H1 (cell line): ENCODE measurements at regions not wholly inside any gene's neighbourhood (a gene's known extent, or its start where the extent isn't known, plus 50 kb on each side); places are given as distances from the start of the nearest gene placed in this dataset.

Experiments
- CTCF ChIA-PET: fragments of 300-600 bp; sonication (Branson Sonifier 250); formaldehyde crosslinking; loops from one replicate; lab custom pipeline; 2021; ENCODE audit not compliant: partially characterized antibody; lab: Charles Lee
- POLR2A ChIA-PET: fragments of 300-600 bp; sonication (Branson Sonifier 250); formaldehyde crosslinking; loops from one replicate; lab custom pipeline; 2021; ENCODE audit warnings: inconsistent platforms; ENCODE audit not compliant: partially characterized antibody; lab: Charles Lee
- DNase-seq, 2 experiments: peaks; one replicate each; pipeline versions ENCODE4 v3.0.0 to v3.0.0-alpha.2; 2010 to 2022; ENCODE audit warnings: low spot score in 2 of 2, low read depth in 1 of 2, mixed read lengths in 1 of 2
- FAIRE-seq: peaks from 2 replicates; lab custom pipeline; 2011; peaks lifted over from hg19 to GRCh38; lab: Jason Lieb, UNC
- H2AFZ ChIP-seq: 2 replicates; pipeline ENCODE4 v1.8.1; 2012; ENCODE audit warnings: low read length, inconsistent platforms
- H2AK5ac ChIP-seq: 2 replicates; pipeline ENCODE4 v1.6.1; 2013; ENCODE audit warnings: low read depth, low read length
- H2BK120ac ChIP-seq: replicated peaks from 2 replicates; pipeline ENCODE3; 2013; ENCODE audit warnings: low read depth, low read length, inconsistent platforms
- H2BK12ac ChIP-seq: 2 replicates; pipeline ENCODE4 v1.6.1; 2013; ENCODE audit warnings: low read depth, low read length
- H2BK15ac ChIP-seq: 2 replicates; pipeline ENCODE4 v1.6.1; 2013; ENCODE audit warnings: low read length
- H2BK20ac ChIP-seq: 2 replicates; pipeline ENCODE4 v1.6.1; 2013; ENCODE audit warnings: low read length
- H2BK5ac ChIP-seq: 2 replicates; pipeline ENCODE4 v1.6.1; 2013; ENCODE audit warnings: low read depth, low read length
- H3K14ac ChIP-seq: 2 replicates; pipeline ENCODE4 v1.6.1; 2013; ENCODE audit warnings: inconsistent platforms; ENCODE audit not compliant: insufficient read length
- H3K18ac ChIP-seq: 2 replicates; pipeline ENCODE4 v1.6.1; 2013; ENCODE audit warnings: low read length; ENCODE audit errors: extremely low read depth
- H3K23ac ChIP-seq: 2 replicates; pipeline ENCODE4 v1.6.1; 2013; ENCODE audit warnings: inconsistent platforms; ENCODE audit not compliant: insufficient read length
- H3K23me2 ChIP-seq: 2 replicates; pipeline ENCODE4 v1.6.1; 2013; ENCODE audit warnings: low read depth, low read length
- H3K27ac ChIP-seq: 2 replicates; pipeline ENCODE4 v1.6.1; 2011; ENCODE audit warnings: low read depth, low read length, inconsistent platforms
- H3K27me3 ChIP-seq, 4 experiments: replicated peaks in 1 of 4; 1 replicate in 1 of 4; 2 replicates in 3 of 4; pipeline versions ENCODE4 v1.6.1 to v1.8.1; 2011 to 2013; ENCODE audit warnings: low read length in 3 of 4, mild to moderate bottlenecking in 3 of 4, inconsistent platforms in 2 of 4, mixed read lengths in 2 of 4, moderate library complexity in 1 of 4; ENCODE audit not compliant: control insufficient read depth in 3 of 4, insufficient read depth in 3 of 4; ENCODE audit errors: extremely low read depth in 1 of 4
- H3K36me3 ChIP-seq, 4 experiments: 2 replicates each; pipeline versions ENCODE4 v1.6.1 to v1.8.1; 2011 to 2013; ENCODE audit warnings: mild to moderate bottlenecking in 4 of 4, low read length in 3 of 4, moderate library complexity in 2 of 4, control low read depth in 1 of 4, inconsistent platforms in 1 of 4; ENCODE audit not compliant: insufficient read depth in 4 of 4, control insufficient read depth in 2 of 4
- H3K4ac ChIP-seq: replicated peaks from 2 replicates; pipeline ENCODE3; 2013; ENCODE audit warnings: low read length, low read depth, mixed read lengths, inconsistent platforms; ENCODE audit not compliant: insufficient read length
- H3K4me1 ChIP-seq, 4 experiments: replicated peaks in 1 of 4; 1 replicate in 1 of 4; 2 replicates in 3 of 4; pipeline versions ENCODE4 v1.6.1 to v1.8.1; 2011 to 2013; ENCODE audit warnings: low read length in 3 of 4, inconsistent platforms in 2 of 4, mixed read lengths in 1 of 4; ENCODE audit not compliant: insufficient read depth in 4 of 4, control insufficient read depth in 3 of 4
- H3K4me2 ChIP-seq, 2 experiments: 2 replicates each; pipeline versions ENCODE4 v1.6.1 to v1.8.1; 2011 to 2013; ENCODE audit warnings: low read depth in 2 of 2, low read length in 2 of 2, control low read depth in 1 of 2, inconsistent platforms in 1 of 2, mild to moderate bottlenecking in 1 of 2; ENCODE audit not compliant: insufficient read depth in 1 of 2
- H3K4me3 ChIP-seq, 4 experiments: fragments of 200-600, 300-600 bp in 1 of 4; sonication (generic), shearing (Covaris generic), sonication (Bioruptor Twin) in 1 of 4; 2 replicates each; pipeline versions ENCODE4 v1.5.1 to v1.8.1; 2011 to 2016; ENCODE audit warnings: low read length in 4 of 4, low read depth in 3 of 4, control low read depth in 2 of 4, inconsistent platforms in 2 of 4, mild to moderate bottlenecking in 2 of 4, mixed read lengths in 1 of 4, moderate library complexity in 1 of 4; ENCODE audit not compliant: insufficient read depth in 2 of 4; ENCODE audit errors: extremely low read depth in 1 of 4
- H3K56ac ChIP-seq: replicated peaks from 2 replicates; pipeline ENCODE3; 2013; ENCODE audit warnings: low read depth, mild to moderate bottlenecking, mixed read lengths, low read length, inconsistent platforms; ENCODE audit not compliant: insufficient read length
- H3K79me1 ChIP-seq: 2 replicates; pipeline ENCODE4 v1.6.1; 2013; ENCODE audit warnings: low read depth, low read length, control low read depth
- H3K79me2 ChIP-seq, 2 experiments: 2 replicates each; pipeline versions ENCODE4 v1.6.1 to v1.8.1; 2012 to 2013; ENCODE audit warnings: low read length in 2 of 2, mild to moderate bottlenecking in 2 of 2, inconsistent platforms in 1 of 2; ENCODE audit not compliant: insufficient read depth in 2 of 2, control insufficient read depth in 1 of 2
- H3K9ac ChIP-seq, 4 experiments: replicated peaks in 1 of 4; 1 replicate in 1 of 4; 2 replicates in 3 of 4; pipeline versions ENCODE4 v1.6.1 to v1.8.1; 2011 to 2013; ENCODE audit warnings: low read depth in 3 of 4, low read length in 3 of 4, control low read depth in 2 of 4, mild to moderate bottlenecking in 2 of 4, moderate library complexity in 2 of 4, inconsistent platforms in 1 of 4; ENCODE audit errors: extremely low read depth in 1 of 4
- H3K9me3 ChIP-seq, 2 experiments: 2 replicates each; pipeline versions ENCODE4 v1.6.1 to v1.8.1; 2012 to 2013; ENCODE audit warnings: mild to moderate bottlenecking in 2 of 2, moderate library complexity in 2 of 2, control low read depth in 1 of 2, inconsistent platforms in 1 of 2, low read depth in 1 of 2, low read length in 1 of 2, mixed read lengths in 1 of 2; ENCODE audit not compliant: insufficient read depth in 2 of 2
- H4K20me1 ChIP-seq, 2 experiments: replicated peaks in 1 of 2; 2 replicates each; pipeline versions ENCODE3 to v1.8.1; 2011 to 2013; ENCODE audit warnings: inconsistent platforms in 2 of 2, low read length in 2 of 2, mild to moderate bottlenecking in 1 of 2; ENCODE audit not compliant: insufficient read depth in 2 of 2, control insufficient read depth in 1 of 2
- H4K5ac ChIP-seq: 2 replicates; pipeline ENCODE4 v1.6.1; 2013; ENCODE audit warnings: low read length, low read depth, mixed read lengths, inconsistent platforms; ENCODE audit not compliant: insufficient read length
- H4K8ac ChIP-seq: 2 replicates; pipeline ENCODE4 v1.8.0; 2013; ENCODE audit warnings: mild to moderate bottlenecking, moderate library complexity, low read length, inconsistent platforms; ENCODE audit not compliant: insufficient read depth; ENCODE audit errors: extremely low read depth
- H4K91ac ChIP-seq: replicated peaks from 2 replicates; pipeline ENCODE3; 2013; ENCODE audit warnings: low read length, mixed read lengths, inconsistent platforms; ENCODE audit not compliant: insufficient read length
- CEBPB ChIP-seq: IDR thresholded peaks from 2 replicates; pipeline ENCODE4 v1.6.1; 2012; ENCODE audit warnings: low read depth, low read length
- EZH2 ChIP-seq: fragments of 200-600 bp; sonication (generic); IDR thresholded peaks from 2 replicates; pipeline ENCODE4 v1.7.1; 2012; ENCODE audit warnings: low read depth, mild to moderate bottlenecking, moderate library complexity, low read length, inconsistent platforms; ENCODE audit not compliant: severe bottlenecking
- SIN3A ChIP-seq, 2 experiments: IDR thresholded peaks in 1 of 2; conservative IDR thresholded peaks in 1 of 2; 2 replicates each; pipeline ENCODE4 v1.6.1; 2011 to 2012; ENCODE audit warnings: low read length in 2 of 2, improper control_type of control experiment in 1 of 2, low read depth in 1 of 2, mild to moderate bottlenecking in 1 of 2
- TBP ChIP-seq: IDR thresholded peaks from 2 replicates; pipeline ENCODE4 v1.6.1; 2011; ENCODE audit warnings: low read depth, low read length, improper control_type of control experiment
- WGBS, 2 experiments: shearing (Covaris generic) in 1 of 2; methylation state at CpG; one replicate each; pipeline versions ENCODE4 v1.1.6 to v1.1.7; 2013 to 2015; ENCODE audit warnings: low lambda C conversion rate in 2 of 2, mixed read lengths in 2 of 2, inconsistent platforms in 1 of 2, low coverage in 1 of 2, missing lambda C conversion rate in 1 of 2; ENCODE audit not compliant: insufficient replicate concordance in 2 of 2, insufficient coverage in 1 of 2, insufficient read length in 1 of 2; ENCODE audit errors: extremely low coverage in 1 of 2, missing lambda C conversion rate in 1 of 2; 5-methylcytosine and 5-hydroxymethylcytosine counted together
- TF ChIP-seq, protein P1 (sequence below): IDR thresholded peaks from 2 replicates; pipeline ENCODE4 v1.6.1; 2011; ENCODE audit warnings: low read length, improper control_type of control experiment

DNA sequence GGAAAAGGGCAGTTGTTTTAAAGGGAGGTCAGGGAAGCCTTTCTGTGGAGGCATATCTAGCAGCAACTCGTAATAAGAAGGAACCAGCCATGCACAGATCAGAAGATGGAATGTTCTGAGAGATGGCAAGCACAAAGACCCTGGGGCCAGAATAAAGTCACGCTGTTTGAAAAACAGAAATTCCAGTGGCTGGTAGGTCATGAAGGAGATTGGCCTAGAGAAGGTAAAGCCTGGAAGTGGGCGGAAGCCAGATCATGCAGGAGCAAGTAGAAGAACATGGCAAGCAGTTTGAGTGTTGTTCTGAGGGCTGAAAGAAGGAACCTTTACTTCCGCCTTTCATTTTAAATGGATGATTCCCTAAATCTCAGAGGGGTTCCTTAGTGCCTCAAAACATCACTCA is 208.1 kb upstream of the PPP2R3A start:
- Histone ChIP-seq H3K23me2 (no peaks in the 10 kb centered on the region), H4K91ac (no peak overlapping the region), H3K4me2 (no peak overlapping the region), H2BK12ac (no peak overlapping the region), H4K8ac (no peak overlapping the region), H2BK120ac (no peak overlapping the region), H2BK5ac (no peak overlapping the region), H3K14ac (no peak overlapping the region), H3K4me1 (no peaks in the 10 kb centered on the region), H3K79me1 (no peaks in the 10 kb centered on the region), H2BK20ac (no peak overlapping the region), H3K4ac (no peak overlapping the region), H2AK5ac (no peak overlapping the region), H3K56ac (no peak overlapping the region), H3K23ac (no peak overlapping the region), H3K27ac (no peak overlapping the region), H2AFZ (0 out of 2 replicates have a peak overlapping the region, but pooled peaks have one; percentile 14), H4K5ac (no peak overlapping the region), H3K9me3 (no peaks in the 10 kb centered on the region), H2BK15ac (no peak overlapping the region), H3K9ac (no peak overlapping the region), H3K4me3 (no peak overlapping the region), H4K20me1 (no peaks in the 10 kb centered on the region), H3K36me3 (no peaks in the 10 kb centered on the region), H3K27me3 (no peaks in the 10 kb centered on the region), H3K79me2 (no peaks in the 10 kb centered on the region), H3K18ac (no peak overlapping the region)
- ChIA-PET CTCF (no interaction called here), POLR2A (no interaction called here)
- DNase-seq (no peak), FAIRE-seq (no peak)
- 77% methylated on average over 4 of the region's 4 CpGs; no CpG with 5 or more reads in 1 of the 2 experiments for WGBS, 2 experiments
- no peak for TF ChIP-seq TBP
- TF ChIP-seq CEBPB = no peak
- TF ChIP-seq, protein P1, sequence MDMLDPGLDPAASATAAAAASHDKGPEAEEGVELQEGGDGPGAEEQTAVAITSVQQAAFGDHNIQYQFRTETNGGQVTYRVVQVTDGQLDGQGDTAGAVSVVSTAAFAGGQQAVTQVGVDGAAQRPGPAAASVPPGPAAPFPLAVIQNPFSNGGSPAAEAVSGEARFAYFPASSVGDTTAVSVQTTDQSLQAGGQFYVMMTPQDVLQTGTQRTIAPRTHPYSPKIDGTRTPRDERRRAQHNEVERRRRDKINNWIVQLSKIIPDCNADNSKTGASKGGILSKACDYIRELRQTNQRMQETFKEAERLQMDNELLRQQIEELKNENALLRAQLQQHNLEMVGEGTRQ = no peak
- no peak for TF ChIP-seq SIN3A (conservative IDR thresholded peaks at IDR 0.05 in 1 of 2, IDR thresholded peaks at IDR 0.05 in 1 of 2; ENCODE audit: low read depth in 1 of 2, low read length in 2 of 2)
- no peak for TF ChIP-seq EZH2
